ENCODE measurements at regions not wholly inside any gene's neighbourhood (a gene's known extent, or its start where the extent isn't known, plus 50 kb on each side); places are given as distances from the start of the nearest gene placed in this dataset.

DNA sequence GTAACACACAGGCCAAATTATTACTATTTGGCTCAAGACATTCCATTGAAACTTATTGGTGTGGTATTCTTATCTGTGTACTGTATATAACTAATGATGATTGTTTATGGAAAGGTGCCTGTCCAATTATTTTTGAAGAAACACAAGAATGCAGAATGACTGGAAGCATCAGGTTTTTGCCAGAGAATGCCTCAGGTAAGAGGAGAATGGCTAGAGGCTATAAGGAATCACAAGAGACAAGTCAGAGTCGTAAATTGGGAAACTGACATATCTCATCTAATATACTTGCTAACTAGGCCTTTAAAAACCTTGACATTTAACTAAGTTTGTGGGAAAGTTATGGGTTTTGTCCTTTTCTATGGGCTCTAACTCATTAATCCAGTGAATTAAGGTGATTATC, 69.3 kb upstream of the TTC29 start:
- H3K4me3 ChIP-seq (ENCODE audit: low read depth, low read length) = no peak overlapping the region
- H3K4me1 ChIP-seq = no peaks in the 10 kb centered on the region; the same call in 1 of the 2 replicates
- DNase-seq = no peak
- no peaks in the 10 kb centered on the region for H3K9me3 ChIP-seq
- TF ChIP-seq, protein P1, sequence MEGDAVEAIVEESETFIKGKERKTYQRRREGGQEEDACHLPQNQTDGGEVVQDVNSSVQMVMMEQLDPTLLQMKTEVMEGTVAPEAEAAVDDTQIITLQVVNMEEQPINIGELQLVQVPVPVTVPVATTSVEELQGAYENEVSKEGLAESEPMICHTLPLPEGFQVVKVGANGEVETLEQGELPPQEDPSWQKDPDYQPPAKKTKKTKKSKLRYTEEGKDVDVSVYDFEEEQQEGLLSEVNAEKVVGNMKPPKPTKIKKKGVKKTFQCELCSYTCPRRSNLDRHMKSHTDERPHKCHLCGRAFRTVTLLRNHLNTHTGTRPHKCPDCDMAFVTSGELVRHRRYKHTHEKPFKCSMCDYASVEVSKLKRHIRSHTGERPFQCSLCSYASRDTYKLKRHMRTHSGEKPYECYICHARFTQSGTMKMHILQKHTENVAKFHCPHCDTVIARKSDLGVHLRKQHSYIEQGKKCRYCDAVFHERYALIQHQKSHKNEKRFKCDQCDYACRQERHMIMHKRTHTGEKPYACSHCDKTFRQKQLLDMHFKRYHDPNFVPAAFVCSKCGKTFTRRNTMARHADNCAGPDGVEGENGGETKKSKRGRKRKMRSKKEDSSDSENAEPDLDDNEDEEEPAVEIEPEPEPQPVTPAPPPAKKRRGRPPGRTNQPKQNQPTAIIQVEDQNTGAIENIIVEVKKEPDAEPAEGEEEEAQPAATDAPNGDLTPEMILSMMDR (IDR thresholded peaks at IDR 0.05; ENCODE audit: low read depth, low read length) = no peak
- H3K27me3 ChIP-seq = no peaks in the 10 kb centered on the region
- H3K36me3 ChIP-seq = no peaks in the 10 kb centered on the region

DNA sequence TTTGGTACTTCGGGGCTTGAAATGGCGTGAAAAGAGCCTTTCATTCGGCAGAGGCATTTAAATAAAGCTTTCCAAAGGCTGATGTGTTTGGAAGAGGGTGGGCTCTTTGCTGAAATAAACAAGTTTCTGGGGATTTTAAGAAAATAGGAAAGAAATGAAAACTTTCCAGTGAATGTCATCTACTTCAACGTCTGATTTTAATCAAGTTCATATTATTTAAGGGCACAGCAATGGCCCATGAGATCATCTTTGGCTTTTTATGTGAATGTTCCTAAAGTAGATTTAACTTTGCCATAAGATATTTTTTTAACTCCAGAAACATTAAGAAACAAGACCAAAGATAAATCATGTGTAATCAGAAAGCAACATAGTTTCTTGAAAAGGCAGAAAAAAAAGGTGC, 69.8 kb upstream of the TTC29 start:
- H3K27me3 ChIP-seq = no peaks in the 10 kb centered on the region
- TF ChIP-seq, protein P1 (IDR thresholded peaks at IDR 0.05; ENCODE audit: low read depth, low read length) = no peak
- H3K4me1 ChIP-seq = no peaks in the 10 kb centered on the region; the same call in 1 of the 2 replicates
- H3K36me3 ChIP-seq = no peaks in the 10 kb centered on the region
- DNase-seq = no peak
- H3K9me3 ChIP-seq = no peaks in the 10 kb centered on the region
- H3K4me3 ChIP-seq (ENCODE audit: low read depth, low read length) = no peak overlapping the region

DNA sequence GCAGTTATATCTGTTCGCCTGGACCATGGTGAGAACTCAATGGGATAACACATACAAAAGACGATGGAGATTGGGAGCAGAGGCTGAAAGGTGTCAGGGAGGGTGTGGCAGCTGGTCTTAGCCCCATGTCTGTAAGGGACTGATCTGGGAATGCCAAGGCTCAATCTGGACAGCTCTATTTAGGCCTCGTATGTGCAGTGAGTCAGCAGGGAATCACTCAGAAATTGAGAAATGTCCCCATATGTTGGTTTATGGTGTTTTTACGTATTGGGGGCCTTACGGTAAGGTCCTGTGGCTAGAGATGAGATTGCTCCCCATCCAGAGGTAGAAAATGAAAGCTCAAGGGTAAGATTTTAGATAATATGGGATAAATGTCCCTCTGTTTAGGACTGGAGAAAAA, 71.4 kb upstream of the TTC29 start:
- no peak overlapping the region for H3K4me3 ChIP-seq (ENCODE audit: low read depth, low read length)
- H3K36me3 ChIP-seq = no peaks in the 10 kb centered on the region
- no peak for DNase-seq
- no peaks in the 10 kb centered on the region; the same call in 1 of the 2 replicates for H3K4me1 ChIP-seq
- H3K27me3 ChIP-seq = no peaks in the 10 kb centered on the region
- no peaks in the 10 kb centered on the region; the same call in 1 of the 2 replicates for H3K9me3 ChIP-seq
- TF ChIP-seq, protein P1 (IDR thresholded peaks at IDR 0.05; ENCODE audit: low read depth, low read length) = no peak

DNA sequence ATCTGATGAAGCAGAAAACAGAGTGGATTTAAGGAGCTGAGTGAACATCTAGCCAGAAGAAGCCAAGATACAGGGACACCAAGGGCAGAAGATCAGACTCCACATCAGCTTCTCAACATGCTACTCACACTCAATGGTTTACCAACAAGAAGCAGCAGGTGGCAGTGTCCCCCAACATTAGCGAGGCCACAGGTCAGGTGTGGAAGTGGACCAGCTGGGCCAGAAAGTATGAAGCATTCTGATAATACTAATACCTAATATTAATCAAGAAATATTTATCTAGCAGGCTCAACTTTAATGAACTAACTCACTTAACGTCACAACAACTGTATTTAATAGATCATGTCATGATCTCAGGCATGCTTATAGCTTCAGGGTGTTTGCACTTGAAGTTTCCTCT, 73.4 kb upstream of the TTC29 start:
- Histone ChIP-seq H3K4me3 (ENCODE audit: low read depth, low read length) (no peak overlapping the region), H3K4me1 (no peaks in the 10 kb centered on the region), H3K36me3 (no peaks in the 10 kb centered on the region), H3K27me3 (no peaks in the 10 kb centered on the region), H3K9me3 (no peaks in the 10 kb centered on the region; the same call in 1 of the 2 replicates)
- peak; percentile 82 for DNase-seq
- TF ChIP-seq, protein P1 (IDR thresholded peaks at IDR 0.05; ENCODE audit: low read depth, low read length) = peak; percentile 87

DNA sequence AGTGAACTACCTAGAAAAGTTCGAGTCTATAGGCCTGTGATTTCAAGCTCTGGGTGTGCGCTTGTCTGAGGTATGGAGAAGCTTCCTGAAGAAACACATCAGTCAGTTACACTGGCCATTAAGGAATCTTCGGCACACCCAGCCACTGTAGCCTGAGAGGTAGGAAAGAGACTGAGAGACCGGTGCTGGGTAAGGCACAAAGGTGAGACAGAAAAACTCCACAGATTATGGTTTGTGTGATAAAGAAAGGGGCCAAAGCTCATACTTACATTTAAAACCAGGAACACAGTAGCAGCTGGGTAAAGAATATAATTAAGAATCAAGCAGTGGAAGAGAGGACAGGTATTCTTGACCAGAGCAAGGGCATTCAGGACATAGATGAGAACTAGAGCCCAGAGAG, 74.8 kb upstream of the TTC29 start:
- H3K27me3 ChIP-seq = no peaks in the 10 kb centered on the region
- no peaks in the 10 kb centered on the region; the same call in 1 of the 2 replicates for H3K9me3 ChIP-seq
- no peaks in the 10 kb centered on the region for H3K36me3 ChIP-seq
- DNase-seq = no peak
- H3K4me1 ChIP-seq = no peaks in the 10 kb centered on the region
- no peak overlapping the region for H3K4me3 ChIP-seq (ENCODE audit: low read depth, low read length)
- TF ChIP-seq, protein P1 (IDR thresholded peaks at IDR 0.05; ENCODE audit: low read depth, low read length) = no peak

DNA sequence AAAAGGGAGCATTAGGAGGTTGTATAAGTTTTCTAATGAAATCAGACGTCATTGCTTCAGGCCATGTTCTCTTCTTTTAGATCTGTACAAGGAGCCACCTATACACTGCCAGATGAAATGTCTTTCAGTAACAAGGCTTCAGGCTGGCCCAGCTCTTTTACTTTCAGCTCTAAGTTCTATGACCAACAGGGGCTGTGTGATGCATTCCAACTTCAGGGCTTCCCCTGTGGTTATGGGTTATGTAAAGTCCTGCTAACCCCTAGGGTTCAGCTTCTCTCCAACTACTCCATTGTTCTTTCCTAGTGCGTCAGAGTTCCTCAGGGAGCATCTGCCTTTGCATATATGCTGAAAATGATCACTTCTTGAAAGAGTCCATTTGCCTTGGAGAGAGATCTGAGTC, 79.4 kb upstream of the TTC29 start:
- H3K36me3 ChIP-seq = no peaks in the 10 kb centered on the region
- no peaks in the 10 kb centered on the region for H3K4me1 ChIP-seq
- TF ChIP-seq, protein P1 (IDR thresholded peaks at IDR 0.05; ENCODE audit: low read depth, low read length) = no peak
- H3K9me3 ChIP-seq = no peaks in the 10 kb centered on the region; the same call in 1 of the 2 replicates
- no peak for DNase-seq
- H3K4me3 ChIP-seq (ENCODE audit: low read depth, low read length) = no peak overlapping the region
- no peaks in the 10 kb centered on the region for H3K27me3 ChIP-seq

Measured in BE2C (cell line).